CD4-positive, CD25-positive, alpha-beta regulatory T cell (primary cell): ENCODE measurements at regions not wholly inside any gene's neighbourhood (a gene's known extent, or its start where the extent isn't known, plus 50 kb on each side); places are given as distances from the start of the nearest gene placed in this dataset.

Source experiments
- ATAC-seq, 2 donors: fragments of 150-1000 bp; cut with Tn5 transposase; one replicate each; pipeline ENCODE4 v1.10.0; 2021; ENCODE audit warnings: low read depth in 2 of 2, moderate number of reproducible peaks in 2 of 2, moderate library complexity in 1 of 2
- DNase-seq, 3 donors: peaks; one replicate each; pipeline versions ENCODE4 v3.0.0 to v3.0.0-alpha.2; 2012 to 2022; ENCODE audit warnings: mixed read lengths in 1 of 3
- H3K27ac ChIP-seq: one replicate; pipeline ENCODE4 v1.7.0; 2013; ENCODE audit warnings: mild to moderate bottlenecking, low read length; ENCODE audit not compliant: insufficient read depth, poor library complexity, severe bottlenecking
- H3K27me3 ChIP-seq: one replicate; pipeline ENCODE4 v1.7.0; 2013; ENCODE audit warnings: low read length; ENCODE audit not compliant: control insufficient read depth, insufficient read depth
- H3K36me3 ChIP-seq: one replicate; pipeline ENCODE4 v1.7.0; 2013; ENCODE audit warnings: mild to moderate bottlenecking, low read length, moderate library complexity; ENCODE audit not compliant: control insufficient read depth, insufficient read depth
- H3K4me1 ChIP-seq: 2 replicates; pipeline ENCODE4 v1.7.0; 2013; ENCODE audit warnings: mild to moderate bottlenecking, low read length; ENCODE audit not compliant: insufficient read depth, control insufficient read depth, poor library complexity, severe bottlenecking
- H3K4me3 ChIP-seq: one replicate; pipeline ENCODE4 v1.7.0; 2013; ENCODE audit warnings: low read depth, mild to moderate bottlenecking, low read length, moderate library complexity
- H3K9me3 ChIP-seq, 2 experiments: 1 replicate in 1 of 2; 2 replicates in 1 of 2; pipeline ENCODE4 v1.7.0; 2013; ENCODE audit warnings: low read length in 2 of 2, mild to moderate bottlenecking in 1 of 2, moderate library complexity in 1 of 2; ENCODE audit not compliant: control insufficient read depth in 2 of 2
- H3K27ac Mint-ChIP-seq, 3 donors: one replicate each; pipeline ENCODE4 v1.8.0; 2020 to 2022; ENCODE audit warnings: mild to moderate bottlenecking in 3 of 3, mixed read lengths in 3 of 3, moderate library complexity in 2 of 3
- H3K27me3 Mint-ChIP-seq: one replicate; pipeline ENCODE4 v1.8.0; 2022; ENCODE audit warnings: mild to moderate bottlenecking, mixed read lengths
- H3K36me3 Mint-ChIP-seq: one replicate; pipeline ENCODE4 v1.8.0; 2020; ENCODE audit warnings: mixed read lengths
- H3K4me1 Mint-ChIP-seq, 4 donors: one replicate each; pipeline ENCODE4 v1.8.0; 2020 to 2022; ENCODE audit warnings: mixed read lengths in 4 of 4, mild to moderate bottlenecking in 1 of 4
- H3K4me3 Mint-ChIP-seq, 4 donors: one replicate each; pipeline ENCODE4 v1.8.0; 2020 to 2022; ENCODE audit warnings: mild to moderate bottlenecking in 4 of 4, mixed read lengths in 4 of 4, moderate library complexity in 3 of 4
- H3K9me3 Mint-ChIP-seq, 7 donors: one replicate each; pipeline ENCODE4 v1.8.0; 2020 to 2022; ENCODE audit warnings: mixed read lengths in 7 of 7, mild to moderate bottlenecking in 3 of 7, moderate library complexity in 2 of 7

- H3K9me3 Mint-ChIP-seq, result peaks cover 0 to 10% (median 0%) of the 10 kb centered on the region in 7 donors
- H3K27me3 Mint-ChIP-seq, result no peaks in the 10 kb centered on the region
- H3K4me3 ChIP-seq, result no peak overlapping the region
- H3K4me1 ChIP-seq, result no peaks in the 10 kb centered on the region
- DNase-seq (no peak), ATAC-seq (no peak)
- H3K36me3 ChIP-seq, result no peaks in the 10 kb centered on the region
- no peak overlapping the region for H3K27ac Mint-ChIP-seq
- no peaks in the 10 kb centered on the region for H3K27me3 ChIP-seq
- no peaks in the 10 kb centered on the region for H3K9me3 ChIP-seq
- H3K4me1 Mint-ChIP-seq, result no peaks in the 10 kb centered on the region
- H3K36me3 Mint-ChIP-seq, result no peaks in the 10 kb centered on the region
- H3K4me3 Mint-ChIP-seq, result no peak overlapping the region
- H3K27ac ChIP-seq, result no peak overlapping the region
Measured at GRCh38 chr11:82176945-82177344, 556.7 kb downstream of the FAM181B start.

DNA sequence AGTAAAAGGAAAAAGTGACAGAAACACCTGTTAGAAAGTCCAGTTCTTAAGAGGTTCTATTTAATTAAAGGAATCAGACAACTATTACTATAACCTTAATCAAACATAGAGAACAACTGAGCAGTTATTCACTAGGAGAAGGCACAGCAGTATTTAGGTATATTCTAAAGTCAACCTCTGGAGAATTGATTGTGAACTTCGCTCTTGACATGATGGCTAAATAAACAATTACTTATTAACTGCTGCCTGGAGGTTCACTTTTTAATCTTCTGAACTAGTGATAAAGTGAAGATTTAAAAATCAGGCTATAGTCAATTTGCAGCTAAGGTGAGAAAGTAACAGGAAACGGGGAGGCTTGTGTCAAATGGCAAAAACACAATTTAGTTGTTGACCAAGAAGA, 557.3 kb downstream of the FAM181B start:
- no peaks in the 10 kb centered on the region for H3K27me3 Mint-ChIP-seq
- H3K27ac ChIP-seq, result no peak overlapping the region

GRCh38 chr11:82174610-82175009, 559.1 kb downstream of the FAM181B start:
- no peaks in the 10 kb centered on the region for H3K4me1 Mint-ChIP-seq
- ATAC-seq, result no peak
- H3K9me3 Mint-ChIP-seq, result peaks cover 0 to 7% (median 0%) of the 10 kb centered on the region in 7 donors

More for the DNA sequence above, 557.3 kb downstream of the FAM181B start:
- no peaks in the 10 kb centered on the region for H3K9me3 ChIP-seq
- Mint-ChIP-seq H3K4me1 (no peaks in the 10 kb centered on the region), H3K9me3 (peaks cover 0 to 10% (median 0%) of the 10 kb centered on the region in 7 donors), H3K27ac (no peak overlapping the region), H3K4me3 (no peak overlapping the region), H3K36me3 (no peaks in the 10 kb centered on the region)
- no peaks in the 10 kb centered on the region for H3K4me1 ChIP-seq
- no peaks in the 10 kb centered on the region for H3K27me3 ChIP-seq
- no peaks in the 10 kb centered on the region for H3K36me3 ChIP-seq
- H3K4me3 ChIP-seq, result no peak overlapping the region
- DNase-seq (no peak), ATAC-seq (no peak)

DNA sequence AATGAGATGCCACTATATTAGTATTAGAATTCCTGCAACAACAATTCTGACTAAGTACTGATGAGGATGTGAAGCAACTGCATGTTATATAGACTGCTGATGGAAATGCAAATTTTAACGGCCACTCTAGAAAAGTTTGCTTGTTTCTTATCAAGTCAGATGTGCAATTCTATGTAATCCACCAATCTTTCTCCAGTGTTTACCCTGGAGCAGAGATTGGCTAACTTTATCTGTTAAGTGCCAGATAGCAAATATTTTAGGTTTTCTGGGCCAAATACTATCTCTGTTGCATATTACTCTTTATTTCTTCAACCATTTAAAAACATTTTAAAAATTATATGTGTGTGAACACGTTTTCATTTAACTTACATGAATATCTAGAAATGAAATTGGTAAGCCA, 586.9 kb downstream of the FAM181B start:
- Histone ChIP-seq H3K4me1 (no peaks in the 10 kb centered on the region), H3K27me3 (no peaks in the 10 kb centered on the region), H3K36me3 (no peaks in the 10 kb centered on the region), H3K27ac (no peak overlapping the region), H3K4me3 (no peak overlapping the region), H3K9me3 (no peaks in the 10 kb centered on the region)
- H3K4me3 Mint-ChIP-seq, result no peak overlapping the region
- H3K27me3 Mint-ChIP-seq, result no peaks in the 10 kb centered on the region
- H3K36me3 Mint-ChIP-seq, result no peaks in the 10 kb centered on the region
- ATAC-seq (no peak), DNase-seq (no peak)
- no peak overlapping the region for H3K27ac Mint-ChIP-seq
- peaks cover 0 to 2% (median 0%) of the 10 kb centered on the region in 7 donors for H3K9me3 Mint-ChIP-seq
- H3K4me1 Mint-ChIP-seq, result no peaks in the 10 kb centered on the region

More at GRCh38 chr11:82174610-82175009, 559.1 kb downstream of the FAM181B start:
- Histone ChIP-seq H3K27ac (no peak overlapping the region), H3K27me3 (no peaks in the 10 kb centered on the region), H3K36me3 (no peaks in the 10 kb centered on the region), H3K4me3 (no peak overlapping the region), H3K9me3 (no peaks in the 10 kb centered on the region), H3K4me1 (no peaks in the 10 kb centered on the region)
- no peak for DNase-seq
- Mint-ChIP-seq H3K27ac (peak overlapping the region in 1 of 3 donors; percentile 50), H3K4me3 (no peak overlapping the region), H3K27me3 (no peaks in the 10 kb centered on the region), H3K36me3 (no peaks in the 10 kb centered on the region)

GRCh38 chr11:82118946-82119345, 614.7 kb downstream of the FAM181B start:
- Histone ChIP-seq H3K4me1 (no peaks in the 10 kb centered on the region), H3K9me3 (no peaks in the 10 kb centered on the region), H3K4me3 (no peak overlapping the region), H3K27ac (no peak overlapping the region), H3K27me3 (no peaks in the 10 kb centered on the region), H3K36me3 (no peaks in the 10 kb centered on the region)
- no peaks in the 10 kb centered on the region for H3K36me3 Mint-ChIP-seq
- H3K4me1 Mint-ChIP-seq, result no peaks in the 10 kb centered on the region
- H3K4me3 Mint-ChIP-seq, result no peak overlapping the region
- ATAC-seq (no peak), DNase-seq (no peak)
- peaks cover 5% of the 10 kb centered on the region for H3K27me3 Mint-ChIP-seq
- H3K27ac Mint-ChIP-seq, result no peak overlapping the region
- H3K9me3 Mint-ChIP-seq, result peaks cover 0 to 8% (median 0%) of the 10 kb centered on the region in 7 donors

- no peaks in the 10 kb centered on the region for H3K36me3 ChIP-seq
- DNase-seq (no peak), ATAC-seq (no peak)
- H3K4me3 ChIP-seq, result no peak overlapping the region
- Mint-ChIP-seq H3K27me3 (peaks cover 5% of the 10 kb centered on the region), H3K9me3 (peaks cover 0 to 8% (median 0%) of the 10 kb centered on the region in 7 donors), H3K4me3 (no peak overlapping the region), H3K4me1 (no peaks in the 10 kb centered on the region), H3K27ac (peak overlapping the region in 1 of 3 donors; percentile 79), H3K36me3 (no peaks in the 10 kb centered on the region)
- H3K4me1 ChIP-seq, result no peaks in the 10 kb centered on the region
- no peaks in the 10 kb centered on the region for H3K27me3 ChIP-seq
- no peaks in the 10 kb centered on the region for H3K9me3 ChIP-seq
- no peak overlapping the region for H3K27ac ChIP-seq
Measured at GRCh38 chr11:82117362-82117761, 616.3 kb downstream of the FAM181B start.

DNA sequence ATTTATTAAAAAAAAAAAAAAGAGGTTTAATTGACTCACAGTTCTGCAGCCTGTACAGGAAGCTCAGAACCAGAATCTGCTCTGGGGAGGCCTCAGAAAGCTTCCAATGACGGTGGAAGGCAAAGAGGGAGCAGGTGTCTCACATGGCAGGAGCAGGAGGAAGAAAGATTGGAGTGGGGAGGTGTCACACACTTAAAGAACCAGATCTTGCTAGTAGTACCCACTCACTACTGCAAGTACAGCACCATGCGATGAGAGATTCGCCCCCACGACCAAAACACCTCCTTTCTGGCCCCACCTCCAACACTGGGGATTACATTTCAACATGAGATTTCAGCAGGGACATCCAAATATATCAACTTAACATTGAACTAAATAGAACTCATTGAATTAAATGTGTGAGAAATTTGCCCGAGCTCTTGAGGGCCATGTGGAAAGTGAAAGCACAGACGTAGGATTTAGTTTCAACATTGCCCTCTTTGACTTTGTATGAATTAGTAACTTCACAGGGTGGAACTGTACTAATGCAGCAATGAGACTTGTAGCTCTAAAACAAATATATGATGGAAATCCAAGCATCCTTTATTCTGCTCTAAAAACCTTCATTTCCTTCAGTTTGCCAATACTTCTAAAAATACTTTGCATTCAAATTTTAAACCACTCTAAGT, 628.2 kb downstream of the FAM181B start:
- Histone ChIP-seq H3K36me3 (no peaks in the 10 kb centered on the region), H3K4me1 (no peaks in the 10 kb centered on the region), H3K9me3 (no peaks in the 10 kb centered on the region), H3K27ac (no peak overlapping the region), H3K4me3 (no peak overlapping the region), H3K27me3 (no peaks in the 10 kb centered on the region)
- Mint-ChIP-seq H3K36me3 (no peaks in the 10 kb centered on the region), H3K27ac (no peak overlapping the region), H3K4me1 (no peaks in the 10 kb centered on the region), H3K9me3 (peaks cover 0 to 5% (median 0%) of the 10 kb centered on the region in 7 donors), H3K27me3 (peaks cover 4% of the 10 kb centered on the region), H3K4me3 (no peak overlapping the region)
- ATAC-seq (no peak), DNase-seq (no peak)

GRCh38 chr11:82092904-82093303, 640.8 kb downstream of the FAM181B start:
- Histone ChIP-seq H3K36me3 (no peaks in the 10 kb centered on the region), H3K27me3 (no peaks in the 10 kb centered on the region), H3K4me1 (no peaks in the 10 kb centered on the region), H3K9me3 (no peaks in the 10 kb centered on the region), H3K4me3 (no peak overlapping the region), H3K27ac (no peak overlapping the region)
- DNase-seq (no peak), ATAC-seq (no peak)
- H3K4me1 Mint-ChIP-seq, result no peaks in the 10 kb centered on the region
- H3K9me3 Mint-ChIP-seq, result no peaks in the 10 kb centered on the region
- H3K4me3 Mint-ChIP-seq, result no peak overlapping the region
- H3K36me3 Mint-ChIP-seq, result no peaks in the 10 kb centered on the region
- H3K27ac Mint-ChIP-seq, result no peak overlapping the region
- H3K27me3 Mint-ChIP-seq, result no peaks in the 10 kb centered on the region
